ENCODE measurements at regions not wholly inside any gene's neighbourhood (a gene's known extent, or its start where the extent isn't known, plus 50 kb on each side); places are given as distances from the start of the nearest gene placed in this dataset.

- TF ChIP-seq POLR2A (IDR thresholded peaks at IDR 0.05) (no peak), CTCF (IDR thresholded peaks at IDR 0.05) (no peak)
These were observed 356.6 kb upstream of the XYLT1 start for GRCh38 chr16:17827313-17827712.

All from gastroesophageal sphincter (tissue), 3 donors.